Keratinocyte (primary cell): ENCODE measurements at regions not wholly inside any gene's neighbourhood (a gene's known extent, or its start where the extent isn't known, plus 50 kb on each side); places are given as distances from the start of the nearest gene placed in this dataset.

Experiments used
- EZH2 ChIP-seq: IDR thresholded peaks from one replicate; pipeline ENCODE4 v1.6.1; 2012; ENCODE audit warnings: inconsistent platforms, mild to moderate bottlenecking, low read length, moderate library complexity
- TF ChIP-seq, protein P1 (sequence below), 3 experiments: IDR thresholded peaks in 1 of 3; conservative IDR thresholded peaks in 1 of 3; optimal IDR thresholded peaks in 1 of 3; 2 replicates in 2 of 3; 3 replicates in 1 of 3; pipeline versions ENCODE3 to v1.5.1; 2011; ENCODE audit warnings: low read length in 3 of 3, mild to moderate bottlenecking in 3 of 3, moderate library complexity in 2 of 3, control low read depth in 1 of 3, inconsistent platforms in 1 of 3; ENCODE audit not compliant: insufficient read depth in 2 of 3; ENCODE audit errors: extremely low read depth in 1 of 3

DNA sequence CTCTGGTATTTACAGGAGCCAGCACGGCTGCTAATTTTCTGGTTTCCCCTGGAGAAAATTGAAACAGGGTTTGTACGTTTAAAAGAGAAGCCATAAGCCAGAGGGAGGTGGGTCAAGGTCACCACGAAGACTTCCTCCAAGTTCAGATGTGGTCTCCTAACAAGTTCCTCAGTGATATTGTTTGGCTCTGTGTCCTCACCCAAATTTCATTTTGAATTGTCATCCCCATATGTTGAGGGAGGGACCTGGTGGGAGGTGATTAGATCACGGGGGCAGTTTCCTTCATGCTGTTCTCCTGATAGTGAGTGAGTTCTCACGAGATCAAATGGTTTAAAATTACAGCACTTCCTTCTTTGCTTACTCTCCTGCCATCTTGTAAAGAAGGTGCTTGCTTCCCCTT, 295.4 kb upstream of the DAB1 start:
- TF ChIP-seq, protein P1, sequence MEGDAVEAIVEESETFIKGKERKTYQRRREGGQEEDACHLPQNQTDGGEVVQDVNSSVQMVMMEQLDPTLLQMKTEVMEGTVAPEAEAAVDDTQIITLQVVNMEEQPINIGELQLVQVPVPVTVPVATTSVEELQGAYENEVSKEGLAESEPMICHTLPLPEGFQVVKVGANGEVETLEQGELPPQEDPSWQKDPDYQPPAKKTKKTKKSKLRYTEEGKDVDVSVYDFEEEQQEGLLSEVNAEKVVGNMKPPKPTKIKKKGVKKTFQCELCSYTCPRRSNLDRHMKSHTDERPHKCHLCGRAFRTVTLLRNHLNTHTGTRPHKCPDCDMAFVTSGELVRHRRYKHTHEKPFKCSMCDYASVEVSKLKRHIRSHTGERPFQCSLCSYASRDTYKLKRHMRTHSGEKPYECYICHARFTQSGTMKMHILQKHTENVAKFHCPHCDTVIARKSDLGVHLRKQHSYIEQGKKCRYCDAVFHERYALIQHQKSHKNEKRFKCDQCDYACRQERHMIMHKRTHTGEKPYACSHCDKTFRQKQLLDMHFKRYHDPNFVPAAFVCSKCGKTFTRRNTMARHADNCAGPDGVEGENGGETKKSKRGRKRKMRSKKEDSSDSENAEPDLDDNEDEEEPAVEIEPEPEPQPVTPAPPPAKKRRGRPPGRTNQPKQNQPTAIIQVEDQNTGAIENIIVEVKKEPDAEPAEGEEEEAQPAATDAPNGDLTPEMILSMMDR (optimal IDR thresholded peaks at IDR 0.05 in 1 of 3, IDR thresholded peaks at IDR 0.05 in 1 of 3, conservative IDR thresholded peaks at IDR 0.05 in 1 of 3; ENCODE audit: extremely low read depth in 1 of 3, insufficient read depth in 2 of 3, low read length in 3 of 3), result no peak
- TF ChIP-seq EZH2, result no peak
